H1 (cell line): ENCODE measurements at regions not wholly inside any gene's neighbourhood (a gene's known extent, or its start where the extent isn't known, plus 50 kb on each side); places are given as distances from the start of the nearest gene placed in this dataset.

Experiments
- CTCF ChIA-PET: fragments of 300-600 bp; sonication (Branson Sonifier 250); formaldehyde crosslinking; loops from one replicate; lab custom pipeline; 2021; ENCODE audit not compliant: partially characterized antibody; lab: Charles Lee
- POLR2A ChIA-PET: fragments of 300-600 bp; sonication (Branson Sonifier 250); formaldehyde crosslinking; loops from one replicate; lab custom pipeline; 2021; ENCODE audit warnings: inconsistent platforms; ENCODE audit not compliant: partially characterized antibody; lab: Charles Lee
- DNase-seq, 2 experiments: peaks; one replicate each; pipeline versions ENCODE4 v3.0.0 to v3.0.0-alpha.2; 2010 to 2022; ENCODE audit warnings: low spot score in 2 of 2, low read depth in 1 of 2, mixed read lengths in 1 of 2
- FAIRE-seq: peaks from 2 replicates; lab custom pipeline; 2011; peaks lifted over from hg19 to GRCh38; lab: Jason Lieb, UNC
- H2AFZ ChIP-seq: 2 replicates; pipeline ENCODE4 v1.8.1; 2012; ENCODE audit warnings: low read length, inconsistent platforms
- H2AK5ac ChIP-seq: 2 replicates; pipeline ENCODE4 v1.6.1; 2013; ENCODE audit warnings: low read depth, low read length
- H2BK120ac ChIP-seq: replicated peaks from 2 replicates; pipeline ENCODE3; 2013; ENCODE audit warnings: low read depth, low read length, inconsistent platforms
- H2BK12ac ChIP-seq: 2 replicates; pipeline ENCODE4 v1.6.1; 2013; ENCODE audit warnings: low read depth, low read length
- H2BK15ac ChIP-seq: 2 replicates; pipeline ENCODE4 v1.6.1; 2013; ENCODE audit warnings: low read length
- H2BK20ac ChIP-seq: 2 replicates; pipeline ENCODE4 v1.6.1; 2013; ENCODE audit warnings: low read length
- H2BK5ac ChIP-seq: 2 replicates; pipeline ENCODE4 v1.6.1; 2013; ENCODE audit warnings: low read depth, low read length
- H3K14ac ChIP-seq: 2 replicates; pipeline ENCODE4 v1.6.1; 2013; ENCODE audit warnings: inconsistent platforms; ENCODE audit not compliant: insufficient read length
- H3K18ac ChIP-seq: 2 replicates; pipeline ENCODE4 v1.6.1; 2013; ENCODE audit warnings: low read length; ENCODE audit errors: extremely low read depth
- H3K23ac ChIP-seq: 2 replicates; pipeline ENCODE4 v1.6.1; 2013; ENCODE audit warnings: inconsistent platforms; ENCODE audit not compliant: insufficient read length
- H3K23me2 ChIP-seq: 2 replicates; pipeline ENCODE4 v1.6.1; 2013; ENCODE audit warnings: low read depth, low read length
- H3K27ac ChIP-seq: 2 replicates; pipeline ENCODE4 v1.6.1; 2011; ENCODE audit warnings: low read depth, low read length, inconsistent platforms
- H3K27me3 ChIP-seq, 4 experiments: replicated peaks in 1 of 4; 1 replicate in 1 of 4; 2 replicates in 3 of 4; pipeline versions ENCODE4 v1.6.1 to v1.8.1; 2011 to 2013; ENCODE audit warnings: low read length in 3 of 4, mild to moderate bottlenecking in 3 of 4, inconsistent platforms in 2 of 4, mixed read lengths in 2 of 4, moderate library complexity in 1 of 4; ENCODE audit not compliant: control insufficient read depth in 3 of 4, insufficient read depth in 3 of 4; ENCODE audit errors: extremely low read depth in 1 of 4
- H3K36me3 ChIP-seq, 4 experiments: 2 replicates each; pipeline versions ENCODE4 v1.6.1 to v1.8.1; 2011 to 2013; ENCODE audit warnings: mild to moderate bottlenecking in 4 of 4, low read length in 3 of 4, moderate library complexity in 2 of 4, control low read depth in 1 of 4, inconsistent platforms in 1 of 4; ENCODE audit not compliant: insufficient read depth in 4 of 4, control insufficient read depth in 2 of 4
- H3K4ac ChIP-seq: replicated peaks from 2 replicates; pipeline ENCODE3; 2013; ENCODE audit warnings: low read length, low read depth, mixed read lengths, inconsistent platforms; ENCODE audit not compliant: insufficient read length
- H3K4me1 ChIP-seq, 4 experiments: replicated peaks in 1 of 4; 1 replicate in 1 of 4; 2 replicates in 3 of 4; pipeline versions ENCODE4 v1.6.1 to v1.8.1; 2011 to 2013; ENCODE audit warnings: low read length in 3 of 4, inconsistent platforms in 2 of 4, mixed read lengths in 1 of 4; ENCODE audit not compliant: insufficient read depth in 4 of 4, control insufficient read depth in 3 of 4
- H3K4me2 ChIP-seq, 2 experiments: 2 replicates each; pipeline versions ENCODE4 v1.6.1 to v1.8.1; 2011 to 2013; ENCODE audit warnings: low read depth in 2 of 2, low read length in 2 of 2, control low read depth in 1 of 2, inconsistent platforms in 1 of 2, mild to moderate bottlenecking in 1 of 2; ENCODE audit not compliant: insufficient read depth in 1 of 2
- H3K4me3 ChIP-seq, 4 experiments: fragments of 200-600, 300-600 bp in 1 of 4; sonication (generic), shearing (Covaris generic), sonication (Bioruptor Twin) in 1 of 4; 2 replicates each; pipeline versions ENCODE4 v1.5.1 to v1.8.1; 2011 to 2016; ENCODE audit warnings: low read length in 4 of 4, low read depth in 3 of 4, control low read depth in 2 of 4, inconsistent platforms in 2 of 4, mild to moderate bottlenecking in 2 of 4, mixed read lengths in 1 of 4, moderate library complexity in 1 of 4; ENCODE audit not compliant: insufficient read depth in 2 of 4; ENCODE audit errors: extremely low read depth in 1 of 4
- H3K56ac ChIP-seq: replicated peaks from 2 replicates; pipeline ENCODE3; 2013; ENCODE audit warnings: low read depth, mild to moderate bottlenecking, mixed read lengths, low read length, inconsistent platforms; ENCODE audit not compliant: insufficient read length
- H3K79me1 ChIP-seq: 2 replicates; pipeline ENCODE4 v1.6.1; 2013; ENCODE audit warnings: low read depth, low read length, control low read depth
- H3K79me2 ChIP-seq, 2 experiments: 2 replicates each; pipeline versions ENCODE4 v1.6.1 to v1.8.1; 2012 to 2013; ENCODE audit warnings: low read length in 2 of 2, mild to moderate bottlenecking in 2 of 2, inconsistent platforms in 1 of 2; ENCODE audit not compliant: insufficient read depth in 2 of 2, control insufficient read depth in 1 of 2
- H3K9ac ChIP-seq, 4 experiments: replicated peaks in 1 of 4; 1 replicate in 1 of 4; 2 replicates in 3 of 4; pipeline versions ENCODE4 v1.6.1 to v1.8.1; 2011 to 2013; ENCODE audit warnings: low read depth in 3 of 4, low read length in 3 of 4, control low read depth in 2 of 4, mild to moderate bottlenecking in 2 of 4, moderate library complexity in 2 of 4, inconsistent platforms in 1 of 4; ENCODE audit errors: extremely low read depth in 1 of 4
- H3K9me3 ChIP-seq, 2 experiments: 2 replicates each; pipeline versions ENCODE4 v1.6.1 to v1.8.1; 2012 to 2013; ENCODE audit warnings: mild to moderate bottlenecking in 2 of 2, moderate library complexity in 2 of 2, control low read depth in 1 of 2, inconsistent platforms in 1 of 2, low read depth in 1 of 2, low read length in 1 of 2, mixed read lengths in 1 of 2; ENCODE audit not compliant: insufficient read depth in 2 of 2
- H4K20me1 ChIP-seq, 2 experiments: replicated peaks in 1 of 2; 2 replicates each; pipeline versions ENCODE3 to v1.8.1; 2011 to 2013; ENCODE audit warnings: inconsistent platforms in 2 of 2, low read length in 2 of 2, mild to moderate bottlenecking in 1 of 2; ENCODE audit not compliant: insufficient read depth in 2 of 2, control insufficient read depth in 1 of 2
- H4K5ac ChIP-seq: 2 replicates; pipeline ENCODE4 v1.6.1; 2013; ENCODE audit warnings: low read length, low read depth, mixed read lengths, inconsistent platforms; ENCODE audit not compliant: insufficient read length
- H4K8ac ChIP-seq: 2 replicates; pipeline ENCODE4 v1.8.0; 2013; ENCODE audit warnings: mild to moderate bottlenecking, moderate library complexity, low read length, inconsistent platforms; ENCODE audit not compliant: insufficient read depth; ENCODE audit errors: extremely low read depth
- H4K91ac ChIP-seq: replicated peaks from 2 replicates; pipeline ENCODE3; 2013; ENCODE audit warnings: low read length, mixed read lengths, inconsistent platforms; ENCODE audit not compliant: insufficient read length
- KDM1A ChIP-seq: fragments of 200-600, 300-600 bp; sonication (generic); IDR thresholded peaks from 2 replicates; pipeline ENCODE4 v1.7.1; 2016; ENCODE audit warnings: mild to moderate bottlenecking, low read length, borderline replicate concordance
- RXRA ChIP-seq: IDR thresholded peaks from 2 replicates; pipeline ENCODE4 v1.6.1; 2011; ENCODE audit warnings: low read depth, mild to moderate bottlenecking, low read length, moderate library complexity; ENCODE audit not compliant: insufficient read depth
- WGBS, 2 experiments: shearing (Covaris generic) in 1 of 2; methylation state at CpG; one replicate each; pipeline versions ENCODE4 v1.1.6 to v1.1.7; 2013 to 2015; ENCODE audit warnings: low lambda C conversion rate in 2 of 2, mixed read lengths in 2 of 2, inconsistent platforms in 1 of 2, low coverage in 1 of 2, missing lambda C conversion rate in 1 of 2; ENCODE audit not compliant: insufficient replicate concordance in 2 of 2, insufficient coverage in 1 of 2, insufficient read length in 1 of 2; ENCODE audit errors: extremely low coverage in 1 of 2, missing lambda C conversion rate in 1 of 2; 5-methylcytosine and 5-hydroxymethylcytosine counted together

- Histone ChIP-seq H3K4me3 (no peak overlapping the region), H3K4ac (no peak overlapping the region)
- POLR2A ChIA-PET = no interaction called here
Measured at GRCh38 chr6:33936886-33937285, 133.1 kb upstream of the MLN start.

More at GRCh38 chr6:33936886-33937285, 133.1 kb upstream of the MLN start:
- Histone ChIP-seq H2BK12ac (no peak overlapping the region), H3K9ac (no peak overlapping the region), H3K56ac (no peak overlapping the region), H3K36me3 (no peaks in the 10 kb centered on the region), H3K14ac (no peak overlapping the region), H3K4me1 (peaks cover 0 to 10% (median 4%) of the 10 kb centered on the region in 4 experiments; a peak in 4 of 7 replicates)
- 65% methylated on average over 1 of the region's 1 CpG; no CpG with 5 or more reads in 1 of the 2 experiments for WGBS, 2 experiments
- CTCF ChIA-PET = interaction anchor here (0.6 to 3.1 kb wide), 6 partner anchors 10 to 182 kb away, joined by 3 to 11 read pairs (median 6); no protein-coding TSS in a partner anchor
- TF ChIP-seq KDM1A = 0 out of 2 replicates have a peak, but pooled peaks have one; percentile 18
- TF ChIP-seq RXRA = no peak
- TF ChIP-seq, all 59 proteins: peak for 1
- H3K23ac ChIP-seq = no peak overlapping the region
- H3K79me1 ChIP-seq = no peaks in the 10 kb centered on the region
- H3K18ac ChIP-seq = no peak overlapping the region
- no peaks in the 10 kb centered on the region; a peak in 1 of 7 replicates for H3K27me3 ChIP-seq
- no peak overlapping the region for H2BK120ac ChIP-seq
- H3K27ac ChIP-seq = no peak overlapping the region
- no peak overlapping the region for H2BK5ac ChIP-seq
- FAIRE-seq = no peak
- H2BK15ac ChIP-seq = no peak overlapping the region
- no peak overlapping the region for H2BK20ac ChIP-seq
- DNase-seq = no peak
- no peak overlapping the region for H4K91ac ChIP-seq
- H3K79me2 ChIP-seq = no peaks in the 10 kb centered on the region
- H2AK5ac ChIP-seq = peak overlapping the region; percentile 41; the same call in 1 of the 2 replicates
- no peak overlapping the region for H3K4me2 ChIP-seq
- no peak overlapping the region for H4K5ac ChIP-seq
- no peaks in the 10 kb centered on the region for H4K20me1 ChIP-seq
- H3K23me2 ChIP-seq = no peaks in the 10 kb centered on the region
- no peak overlapping the region for H2AFZ ChIP-seq
- no peak overlapping the region for H4K8ac ChIP-seq
- H3K9me3 ChIP-seq = no peaks in the 10 kb centered on the region
